GM18508 (cell line): ENCODE measurements at regions not wholly inside any gene's neighbourhood (a gene's known extent, or its start where the extent isn't known, plus 50 kb on each side); places are given as distances from the start of the nearest gene placed in this dataset.
"Not testable (repeated sequence)": the region's sequence is repeated elsewhere in the genome, so short reads cannot be mapped to it uniquely, and the experiment has no call there.

Experiments used
- ATAC-seq: cut with Tn5 transposase; IDR thresholded peaks from one replicate; pipeline ENCODE4 v1.9.1; 2021; ENCODE audit warnings: moderate number of reproducible peaks; ENCODE audit not compliant: insufficient read depth, unreplicated experiment

GRCh38 chr13:58698531-58698930 is 1067.0 kb downstream of the PCDH17 start:
- ATAC-seq, result no peak

- no peak for ATAC-seq
Observed at GRCh38 chr13:58704953-58705352, 1073.4 kb downstream of the PCDH17 start.

GRCh38 chr13:58706421-58706820 is 1074.9 kb downstream of the PCDH17 start:
- ATAC-seq, result no peak

DNA sequence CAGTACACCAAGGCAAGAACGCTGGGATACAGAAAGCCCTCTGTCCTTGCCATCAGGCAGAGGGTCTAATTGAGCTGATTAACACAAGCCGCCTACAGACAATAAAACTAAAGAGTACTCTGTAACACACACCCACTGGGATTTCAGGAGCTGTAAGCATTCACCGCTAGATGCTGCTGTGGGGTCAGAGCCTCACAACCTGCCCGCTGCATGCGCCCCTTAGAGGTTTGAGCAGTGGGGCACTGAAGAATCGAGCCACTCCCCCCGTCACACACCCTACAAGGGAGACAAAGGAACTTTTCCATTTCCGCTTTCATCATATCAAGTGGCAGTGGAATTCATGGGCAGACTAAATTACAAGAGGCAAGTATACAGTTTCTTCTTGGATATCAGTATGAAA is 1080.6 kb downstream of the PCDH17 start:
- ATAC-seq, result no peak

DNA sequence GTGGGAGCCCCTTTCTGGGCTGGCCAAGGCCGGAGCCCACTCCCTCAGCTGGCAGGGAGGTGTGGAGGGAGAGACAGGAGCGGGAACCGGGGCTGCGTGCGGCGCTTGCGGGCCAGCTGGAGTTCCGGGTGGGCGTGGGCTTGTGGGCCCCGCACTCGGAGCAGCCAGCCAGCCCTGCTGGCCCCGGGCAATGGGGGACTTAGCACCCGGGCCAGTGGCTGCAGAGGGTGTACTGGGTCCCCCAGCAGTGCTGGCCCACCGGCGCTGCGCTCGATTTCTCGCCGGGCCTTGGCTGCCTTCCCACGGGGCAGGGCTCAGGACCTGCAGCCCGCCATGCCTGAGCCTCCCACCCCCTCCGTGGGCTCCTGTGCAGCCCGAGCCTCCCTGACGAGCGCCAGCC is 1082.5 kb downstream of the PCDH17 start:
- ATAC-seq, result not testable (repeated sequence)

- no peak for ATAC-seq
Observed at GRCh38 chr13:58721273-58721672, 1089.7 kb downstream of the PCDH17 start.

- no peak for ATAC-seq
Observed at GRCh38 chr13:58728126-58728525, 1096.6 kb downstream of the PCDH17 start.

GRCh38 chr13:58729361-58729760 is 1097.8 kb downstream of the PCDH17 start:
- no peak for ATAC-seq

- no peak for ATAC-seq
Observed at GRCh38 chr13:58744686-58745085, 1113.1 kb downstream of the PCDH17 start.

DNA sequence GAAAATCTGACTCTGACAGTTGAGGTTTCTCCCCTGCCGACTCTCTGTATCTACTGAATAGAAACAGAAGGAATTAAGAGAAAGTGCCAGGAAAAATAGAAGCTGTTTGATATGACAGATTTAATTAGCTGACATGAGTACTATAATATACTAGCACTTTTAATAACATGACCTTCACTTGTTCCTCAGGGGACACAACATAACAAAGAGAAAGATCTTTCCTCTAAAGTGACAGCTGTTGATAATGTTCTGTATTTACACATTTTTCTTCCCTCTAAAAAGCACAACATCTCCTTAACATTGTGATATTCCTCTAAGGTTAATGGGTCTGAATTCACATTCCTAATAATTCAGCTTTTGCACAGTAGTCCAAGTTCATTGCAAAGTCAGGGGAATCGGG is 1136.0 kb downstream of the PCDH17 start:
- ATAC-seq, result no peak

GRCh38 chr13:58773280-58773859 is 1141.8 kb downstream of the PCDH17 start:
- no peak for ATAC-seq

- no peak for ATAC-seq
Observed at GRCh38 chr13:58782736-58783135, 1151.2 kb downstream of the PCDH17 start.

DNA sequence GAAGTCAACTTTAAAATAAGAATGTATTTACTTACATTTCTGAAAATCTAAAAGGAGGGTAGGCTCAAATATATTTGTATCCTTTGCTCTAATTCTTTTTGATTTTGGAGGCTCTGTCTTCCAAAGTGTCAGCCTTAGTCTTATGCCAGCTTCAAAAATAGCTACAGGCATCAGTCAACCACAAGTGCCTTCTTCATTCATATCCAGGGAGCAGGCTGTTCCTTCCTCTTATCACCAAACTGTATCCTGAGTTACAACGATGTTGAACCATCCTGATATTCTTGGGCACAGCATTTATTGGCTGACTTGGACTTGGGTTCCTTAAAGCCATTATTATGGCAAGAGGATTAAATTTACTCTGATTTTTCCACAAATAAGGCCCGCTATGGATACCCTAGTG is 1161.3 kb downstream of the PCDH17 start:
- no peak for ATAC-seq

DNA sequence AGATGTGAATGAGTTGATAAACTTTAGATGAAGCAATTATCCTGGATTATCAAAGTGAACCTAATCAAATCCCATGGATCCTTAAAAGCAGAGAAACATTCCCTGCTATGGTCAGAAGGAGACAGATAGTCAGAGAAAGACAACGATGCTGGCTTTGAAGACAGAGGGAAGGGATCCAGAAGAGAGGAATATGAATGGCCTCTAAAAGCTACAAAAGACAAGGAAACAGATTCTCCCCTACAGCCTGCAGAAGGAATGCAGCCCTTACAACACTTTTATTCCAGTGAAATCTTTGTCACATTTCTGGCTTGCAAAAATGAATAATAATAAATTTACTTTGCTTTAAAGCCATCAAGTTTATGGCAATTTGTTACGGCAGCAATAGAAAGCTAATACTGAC is 1164.2 kb downstream of the PCDH17 start:
- no peak for ATAC-seq

DNA sequence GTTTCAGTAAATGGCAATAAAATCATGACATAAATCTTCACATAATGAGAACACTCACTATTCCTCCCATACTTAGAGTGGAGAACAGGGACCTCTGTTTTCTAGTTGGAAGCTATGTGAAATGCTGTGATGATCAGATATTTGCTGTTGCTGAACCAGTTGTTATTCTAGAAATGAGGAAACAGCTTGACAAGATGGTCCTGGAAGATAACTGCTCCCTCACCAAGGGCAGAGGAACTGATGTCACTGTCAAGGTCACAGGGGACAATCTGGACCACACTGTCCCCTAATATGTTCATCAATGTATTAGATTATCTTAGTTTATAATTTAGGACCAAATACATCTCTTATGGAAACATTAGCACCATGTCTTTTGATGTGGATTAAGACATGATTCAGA is 1173.3 kb downstream of the PCDH17 start:
- ATAC-seq, result no peak

DNA sequence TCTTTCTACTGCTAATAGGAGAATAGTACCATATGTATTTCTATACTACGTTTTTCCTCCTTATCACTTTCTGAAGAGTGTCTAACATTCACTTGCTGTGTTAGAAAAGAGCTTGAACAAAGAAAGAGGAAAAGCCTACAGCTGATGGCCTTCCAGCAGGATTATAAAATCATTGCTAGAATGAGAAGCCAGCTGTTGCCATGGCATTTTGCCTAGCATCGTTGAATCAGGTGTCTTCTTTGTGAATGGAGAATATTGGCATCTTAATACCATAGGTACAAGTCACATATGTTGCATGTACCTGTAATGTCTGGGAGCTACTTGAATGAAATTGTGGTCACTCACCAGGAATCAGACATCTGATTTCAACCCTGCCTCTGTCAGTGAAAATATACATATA is 1174.9 kb downstream of the PCDH17 start:
- ATAC-seq, result no peak

- no peak for ATAC-seq
Observed at GRCh38 chr13:58823701-58824100, 1192.2 kb downstream of the PCDH17 start.

DNA sequence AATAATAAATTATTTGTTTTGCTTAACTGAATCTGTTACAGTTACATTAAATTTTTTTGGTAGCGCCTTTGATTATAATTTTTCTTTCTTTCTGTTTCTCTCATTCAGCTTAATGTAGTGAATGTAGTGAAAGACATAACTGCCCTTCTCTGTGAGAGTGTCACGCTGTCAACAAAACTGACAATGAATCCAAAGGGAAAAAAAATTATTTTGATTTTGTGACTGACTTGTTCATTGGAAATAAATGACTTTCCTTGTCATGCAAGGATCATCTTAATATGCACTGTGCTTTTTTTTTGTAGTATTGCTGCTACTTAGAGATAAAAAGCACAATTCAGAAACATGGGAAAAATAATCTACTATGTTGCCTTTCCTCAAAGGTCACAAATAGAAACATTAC is 1196.4 kb downstream of the PCDH17 start:
- no peak for ATAC-seq

DNA sequence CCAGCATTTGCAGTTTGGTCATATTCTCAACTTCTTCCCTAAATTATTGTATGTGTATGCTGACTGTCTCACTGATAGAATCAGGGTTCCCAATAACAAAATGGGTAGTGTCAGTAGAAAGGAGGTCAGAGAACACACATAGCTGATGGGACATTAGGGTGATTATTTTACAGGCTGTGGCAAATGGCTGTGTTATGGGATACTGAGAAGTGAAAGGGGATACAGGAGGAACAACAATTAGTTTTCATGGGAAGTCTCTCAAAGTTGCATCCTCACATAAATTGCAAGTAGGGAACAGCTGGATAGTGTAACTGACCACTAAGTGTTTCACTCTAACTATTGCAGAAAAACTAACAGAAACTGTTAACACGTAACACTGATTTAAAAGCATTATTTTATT is 1199.3 kb downstream of the PCDH17 start:
- no peak for ATAC-seq

DNA sequence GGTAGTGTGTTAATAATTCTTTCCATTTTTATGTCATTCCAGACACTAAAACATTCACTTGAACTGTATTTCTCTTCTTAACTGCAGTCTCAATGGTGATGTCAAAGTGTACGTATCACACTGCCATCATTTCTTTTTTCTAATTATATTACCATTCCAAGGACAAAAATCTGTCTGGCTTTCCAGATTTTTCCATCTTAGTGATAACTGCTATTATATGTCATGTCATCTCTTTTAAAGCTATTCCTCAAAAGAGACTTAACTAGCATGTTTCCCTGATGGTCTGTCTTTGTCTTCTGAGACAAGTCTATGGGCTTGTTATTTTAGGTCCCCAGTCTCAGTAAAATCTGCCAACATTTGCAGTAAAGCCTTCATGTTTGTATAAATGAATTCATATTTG is 1207.1 kb downstream of the PCDH17 start:
- no peak for ATAC-seq

DNA sequence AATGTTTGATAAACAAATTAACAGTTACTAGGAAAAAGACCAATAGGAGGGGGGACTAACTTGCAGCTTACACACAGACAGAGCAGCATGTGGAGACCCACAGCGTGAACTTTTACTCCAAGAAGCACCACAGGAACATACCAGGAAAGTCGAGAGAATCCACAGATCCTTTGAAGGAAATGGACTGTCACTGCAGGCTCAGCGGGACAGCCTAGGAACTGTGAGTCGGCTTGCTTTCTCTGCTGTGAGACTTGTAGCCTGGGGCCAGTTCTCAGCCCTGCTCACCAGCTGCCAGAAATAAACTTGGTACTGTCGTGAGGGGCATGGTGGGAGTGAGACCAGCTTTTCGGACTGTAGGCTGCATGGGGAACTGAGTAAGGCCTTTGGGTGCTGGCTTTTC is 1211.5 kb downstream of the PCDH17 start:
- no peak for ATAC-seq

GRCh38 chr13:58843567-58843966 is 1212.0 kb downstream of the PCDH17 start:
- no peak for ATAC-seq

GRCh38 chr13:58850161-58850560 is 1218.6 kb downstream of the PCDH17 start:
- ATAC-seq, result no peak
